MCF 10A (cell line): ENCODE measurements at regions not wholly inside any gene's neighbourhood (a gene's known extent, or its start where the extent isn't known, plus 50 kb on each side); places are given as distances from the start of the nearest gene placed in this dataset.

Experiments used
- BruUV-seq: library from RNA; stranded (reverse); fragments of 400-500 nt; replicated peaks from 2 replicates; lab custom pipeline; 2021; lab: Mats Ljungman, UMichigan
- CTCF ChIA-PET: fragments of 300-600 bp; sonication (Branson Sonifier 250); formaldehyde crosslinking; extraction: SDS; loops from one replicate; lab custom pipeline; 2021; ENCODE audit warnings: antibody characterized with exemption, inconsistent platforms; lab: Yijun Ruan, JAX
- POLR2A ChIA-PET: fragments of 300-600, 350-650 bp; sonication (Branson Sonifier 250); formaldehyde crosslinking; extraction: SDS; loops from one replicate; lab custom pipeline; 2020; ENCODE audit warnings: antibody characterized with exemption, inconsistent platforms; lab: Yijun Ruan, JAX
- DNase-seq: peaks from one replicate; pipeline ENCODE4 v3.0.0-alpha.2; 2018; ENCODE audit not compliant: unreplicated experiment
- H3K27ac Mint-ChIP-seq: one replicate; pipeline ENCODE4 v1.8.0; 2022; ENCODE audit warnings: mild to moderate bottlenecking, low read depth, mixed read lengths; ENCODE audit not compliant: unreplicated experiment
- H3K27me3 Mint-ChIP-seq: one replicate; pipeline ENCODE4 v1.8.0; 2022; ENCODE audit warnings: mixed read lengths; ENCODE audit not compliant: insufficient read depth, unreplicated experiment
- H3K36me3 Mint-ChIP-seq: one replicate; pipeline ENCODE4 v1.8.0; 2022; ENCODE audit warnings: mild to moderate bottlenecking, moderate library complexity, mixed read lengths; ENCODE audit not compliant: insufficient read depth, unreplicated experiment
- H3K4me1 Mint-ChIP-seq: one replicate; pipeline ENCODE4 v1.8.0; 2022; ENCODE audit warnings: mixed read lengths; ENCODE audit not compliant: insufficient read depth, unreplicated experiment
- H3K4me3 Mint-ChIP-seq: one replicate; pipeline ENCODE4 v1.8.0; 2022; ENCODE audit warnings: mild to moderate bottlenecking, moderate library complexity, mixed read lengths; ENCODE audit not compliant: unreplicated experiment
- H3K9me3 Mint-ChIP-seq: one replicate; pipeline ENCODE4 v1.8.0; 2022; ENCODE audit warnings: mixed read lengths; ENCODE audit not compliant: unreplicated experiment
- CTCF ChIP-seq: fragments of 200-600 bp; IDR thresholded peaks from one replicate; pipeline ENCODE4 v1.8.0; 2022; ENCODE audit warnings: antibody characterized with exemption, mild to moderate bottlenecking; ENCODE audit not compliant: unreplicated experiment
- intact Hi-C: fragments of 100-400 bp; cut with micrococcal nuclease; formaldehyde crosslinking; loops from 2 replicates; pipeline ENCODE4 v1.14.1; 2022

DNA sequence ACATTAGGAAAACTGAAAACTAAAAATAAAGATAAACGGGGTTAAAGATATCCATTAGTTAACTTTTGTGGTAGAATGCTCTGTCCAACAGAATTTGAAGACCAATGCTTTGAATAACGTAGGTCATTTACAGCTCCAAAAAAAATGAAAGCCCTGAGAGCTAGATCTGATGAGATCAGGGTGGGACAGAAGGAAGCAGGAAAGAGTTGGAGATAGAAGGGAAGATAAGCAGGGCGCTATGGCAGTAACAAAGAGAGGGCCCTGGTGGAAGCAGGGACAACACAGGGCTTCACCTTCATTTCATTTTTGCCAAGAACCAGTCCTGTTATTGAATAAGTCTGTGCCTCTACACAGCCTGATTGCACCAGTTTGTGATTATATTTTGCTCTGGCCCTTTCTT, 51.0 kb upstream of the RGS8 start:
- Mint-ChIP-seq H3K36me3 (no peaks in the 10 kb centered on the region), H3K27ac (no peak overlapping the region), H3K4me3 (no peak overlapping the region), H3K9me3 (peaks cover 7% of the 10 kb centered on the region), H3K27me3 (peaks cover 15% of the 10 kb centered on the region), H3K4me1 (no peaks in the 10 kb centered on the region)
- POLR2A ChIA-PET = no interaction called here
- BruUV-seq = no TSS peak
- CTCF ChIA-PET = no interaction called here
- DNase-seq = no peak
- no peak for TF ChIP-seq CTCF
- intact Hi-C loops = no loop called here

DNA sequence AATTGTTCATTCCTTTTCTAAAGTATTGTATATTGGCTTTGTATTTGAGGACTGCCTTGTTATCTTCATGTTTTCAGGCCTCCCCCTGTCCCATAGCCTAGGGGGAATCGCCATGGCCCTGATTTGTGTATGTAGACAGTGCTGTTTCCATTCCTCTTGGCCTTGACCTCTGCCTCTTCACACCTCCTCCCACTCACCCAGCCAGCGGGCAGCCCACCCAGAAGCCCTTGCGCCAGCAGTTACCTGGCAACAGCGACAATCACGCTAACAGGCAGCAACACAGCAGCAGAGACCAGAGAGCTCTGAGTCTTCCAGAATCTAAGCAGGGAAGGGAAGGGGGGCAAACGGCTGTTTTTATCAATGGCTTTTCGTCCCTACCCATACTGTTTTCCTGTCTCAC, 50.0 kb upstream of the NPL start:
- POLR2A ChIA-PET = no interaction called here
- no peak for DNase-seq
- no TSS peak for BruUV-seq
- no peak for TF ChIP-seq CTCF
- H3K36me3 Mint-ChIP-seq = no peaks in the 10 kb centered on the region
- no peaks in the 10 kb centered on the region for H3K4me1 Mint-ChIP-seq
- H3K4me3 Mint-ChIP-seq = no peak overlapping the region
- H3K27me3 Mint-ChIP-seq = no peaks in the 10 kb centered on the region
- no peak overlapping the region for H3K27ac Mint-ChIP-seq
- CTCF ChIA-PET = interaction anchor here (0.5 kb wide), 1 partner anchor 51 kb away, joined by 3 read pairs; no protein-coding TSS in a partner anchor
- intact Hi-C loops = no loop called here
- peaks cover 7% of the 10 kb centered on the region for H3K9me3 Mint-ChIP-seq
